ENCODE measurements at regions not wholly inside any gene's neighbourhood (a gene's known extent, or its start where the extent isn't known, plus 50 kb on each side); places are given as distances from the start of the nearest gene placed in this dataset.
"Not testable (repeated sequence)": the region's sequence is repeated elsewhere in the genome, so short reads cannot be mapped to it uniquely, and the experiment has no call there.

DNA sequence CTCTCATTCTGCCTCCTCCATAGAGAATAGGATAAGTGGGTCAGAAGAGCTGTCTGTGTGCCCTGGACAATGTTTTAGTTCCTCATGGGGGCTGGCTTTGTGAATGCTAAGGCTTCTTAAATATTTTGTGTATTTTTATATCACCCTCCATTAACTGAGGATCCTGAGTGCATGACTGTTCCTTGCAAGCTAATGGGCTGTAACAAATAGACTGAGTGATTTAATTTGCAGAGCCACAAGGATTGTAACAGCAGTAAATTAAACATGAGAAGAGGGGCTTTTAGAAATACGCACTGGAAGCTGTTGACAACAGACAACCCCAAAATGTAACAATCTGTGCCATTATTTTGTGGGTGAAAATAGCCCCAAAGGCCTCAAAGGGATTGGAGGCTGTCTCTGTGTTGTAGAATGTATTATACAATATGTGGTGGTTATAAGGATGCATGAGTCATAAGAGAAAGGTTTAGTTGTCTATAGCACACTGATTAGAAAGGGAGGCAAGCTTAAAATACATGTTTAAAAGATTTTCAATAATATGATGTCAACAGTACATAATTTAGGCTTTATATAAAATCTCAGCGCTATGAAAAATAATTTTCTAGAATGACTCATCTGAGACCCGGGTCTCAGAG is 152.7 kb upstream of the ACTBL2 start:
- Histone ChIP-seq H3K27me3 (ENCODE audit: low read depth, low read length) (no peaks in the 10 kb centered on the region), H3K4me1 (ENCODE audit: control insufficient read depth in 1 of 2, insufficient read depth in 2 of 2, low read length in 2 of 2) (no peaks in the 10 kb centered on the region), H3K36me3 (ENCODE audit: control insufficient read depth in 1 of 2, insufficient read depth in 2 of 2, low read length in 2 of 2) (no peaks in the 10 kb centered on the region), H3K27ac (ENCODE audit: low read length) (no peak overlapping the region), H3K4me3 (ENCODE audit: low read depth in 1 of 2, low read length in 2 of 2) (no peak overlapping the region), H3K9me3 (ENCODE audit: control insufficient read depth in 1 of 2, low read length in 2 of 2) (no peaks in the 10 kb centered on the region)

DNA sequence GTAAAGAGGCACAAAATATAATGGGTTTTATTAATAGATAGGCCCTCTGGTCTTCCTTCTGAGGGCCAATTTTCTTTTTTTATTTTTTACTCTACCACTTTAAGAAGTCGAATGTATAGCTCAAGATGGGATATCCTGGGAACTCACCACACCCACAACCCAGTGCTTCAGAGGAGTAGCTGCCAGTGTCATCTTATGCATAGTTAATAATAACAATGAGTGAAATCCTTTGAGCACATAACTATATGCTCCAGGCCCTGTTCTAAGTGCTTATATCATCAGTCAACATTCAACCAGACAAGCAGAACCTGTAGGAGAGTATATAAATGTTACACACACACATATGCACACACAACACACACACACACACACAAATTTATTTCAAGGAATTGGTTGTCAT is 150.3 kb upstream of the ACTBL2 start:
- Histone ChIP-seq H3K4me1 (ENCODE audit: control insufficient read depth in 1 of 2, insufficient read depth in 2 of 2, low read length in 2 of 2) (no peaks in the 10 kb centered on the region), H3K4me3 (ENCODE audit: low read depth in 1 of 2, low read length in 2 of 2) (no peak overlapping the region), H3K27me3 (ENCODE audit: low read depth, low read length) (no peaks in the 10 kb centered on the region), H3K27ac (ENCODE audit: low read length) (no peak overlapping the region), H3K36me3 (ENCODE audit: control insufficient read depth in 1 of 2, insufficient read depth in 2 of 2, low read length in 2 of 2) (no peaks in the 10 kb centered on the region), H3K9me3 (ENCODE audit: control insufficient read depth in 1 of 2, low read length in 2 of 2) (no peaks in the 10 kb centered on the region)

DNA sequence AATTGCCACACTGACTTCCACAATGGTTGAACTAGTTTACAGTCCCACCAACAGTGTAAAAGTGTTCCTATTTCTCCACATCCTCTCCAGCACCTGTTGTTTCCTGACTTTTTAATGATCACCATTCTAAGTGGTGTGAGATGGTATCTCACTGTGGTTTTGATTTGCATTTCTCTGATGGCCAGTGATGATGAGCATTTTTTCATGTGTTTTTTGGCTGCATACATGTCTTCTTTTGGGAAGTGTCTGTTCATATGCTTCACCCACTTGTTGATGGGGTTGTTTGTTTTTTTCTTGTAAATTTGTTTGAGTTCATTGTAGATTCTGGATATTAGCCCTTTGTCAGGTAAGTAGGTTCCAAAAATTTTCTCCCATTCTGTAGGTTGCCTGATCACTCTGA is 148.5 kb upstream of the ACTBL2 start:
- not testable (repeated sequence) for H3K4me1 ChIP-seq (ENCODE audit: control insufficient read depth in 1 of 2, insufficient read depth in 2 of 2, low read length in 2 of 2); H3K4me3 ChIP-seq (ENCODE audit: low read depth in 1 of 2, low read length in 2 of 2); H3K36me3 ChIP-seq (ENCODE audit: control insufficient read depth in 1 of 2, insufficient read depth in 2 of 2, low read length in 2 of 2); H3K27ac ChIP-seq (ENCODE audit: low read length); H3K27me3 ChIP-seq (ENCODE audit: low read depth, low read length); H3K9me3 ChIP-seq (ENCODE audit: control insufficient read depth in 1 of 2, low read length in 2 of 2)

DNA sequence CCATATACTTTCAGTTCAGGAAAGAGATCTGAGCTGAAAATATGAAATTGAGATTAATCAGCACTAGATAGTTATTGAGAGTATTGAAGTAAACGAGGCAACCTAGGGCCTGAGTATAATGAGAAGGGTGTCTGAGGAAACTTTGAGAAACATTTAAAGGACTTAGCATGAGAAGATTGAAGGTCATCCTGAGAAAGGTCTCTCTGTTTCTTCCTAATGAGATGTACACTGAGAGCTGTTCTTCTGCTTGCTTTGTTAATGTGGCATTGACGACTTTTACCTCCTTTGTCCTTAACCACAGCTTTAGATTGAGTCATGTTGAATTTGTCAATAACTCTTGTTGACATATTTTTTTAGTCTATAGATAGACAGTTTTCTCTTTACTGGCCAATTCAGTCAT is 145.1 kb upstream of the ACTBL2 start:
- Histone ChIP-seq H3K4me1 (ENCODE audit: control insufficient read depth in 1 of 2, insufficient read depth in 2 of 2, low read length in 2 of 2) (no peaks in the 10 kb centered on the region), H3K4me3 (ENCODE audit: low read depth in 1 of 2, low read length in 2 of 2) (no peak overlapping the region), H3K27ac (ENCODE audit: low read length) (no peak overlapping the region), H3K9me3 (ENCODE audit: control insufficient read depth in 1 of 2, low read length in 2 of 2) (no peaks in the 10 kb centered on the region), H3K36me3 (ENCODE audit: control insufficient read depth in 1 of 2, insufficient read depth in 2 of 2, low read length in 2 of 2) (no peaks in the 10 kb centered on the region), H3K27me3 (ENCODE audit: low read depth, low read length) (no peaks in the 10 kb centered on the region)

DNA sequence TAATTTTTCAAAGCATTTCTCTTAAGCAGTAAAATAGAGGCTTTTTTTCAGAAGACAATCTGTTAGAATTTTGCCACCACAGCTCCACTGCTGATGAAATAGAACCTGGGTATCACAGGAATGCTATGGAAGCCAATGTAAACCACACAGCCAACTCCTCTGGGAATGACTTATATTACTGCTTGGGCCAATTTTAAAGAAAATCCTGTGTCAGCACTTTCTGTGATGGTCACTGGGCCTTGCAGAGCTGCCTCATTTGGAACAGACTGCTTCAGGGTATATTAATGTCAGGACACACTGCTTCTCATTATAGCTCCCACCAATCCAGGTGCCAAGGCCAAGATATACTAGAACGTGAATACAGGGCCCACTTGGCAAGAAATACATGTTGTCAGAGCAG is 144.1 kb upstream of the ACTBL2 start:
- no peaks in the 10 kb centered on the region for H3K9me3 ChIP-seq (ENCODE audit: control insufficient read depth in 1 of 2, low read length in 2 of 2)
- no peak overlapping the region for H3K4me3 ChIP-seq (ENCODE audit: low read depth in 1 of 2, low read length in 2 of 2)
- no peaks in the 10 kb centered on the region for H3K27me3 ChIP-seq (ENCODE audit: low read depth, low read length)
- no peak overlapping the region for H3K27ac ChIP-seq (ENCODE audit: low read length)
- H3K4me1 ChIP-seq (ENCODE audit: control insufficient read depth in 1 of 2, insufficient read depth in 2 of 2, low read length in 2 of 2): no peaks in the 10 kb centered on the region
- H3K36me3 ChIP-seq (ENCODE audit: control insufficient read depth in 1 of 2, insufficient read depth in 2 of 2, low read length in 2 of 2): no peaks in the 10 kb centered on the region

DNA sequence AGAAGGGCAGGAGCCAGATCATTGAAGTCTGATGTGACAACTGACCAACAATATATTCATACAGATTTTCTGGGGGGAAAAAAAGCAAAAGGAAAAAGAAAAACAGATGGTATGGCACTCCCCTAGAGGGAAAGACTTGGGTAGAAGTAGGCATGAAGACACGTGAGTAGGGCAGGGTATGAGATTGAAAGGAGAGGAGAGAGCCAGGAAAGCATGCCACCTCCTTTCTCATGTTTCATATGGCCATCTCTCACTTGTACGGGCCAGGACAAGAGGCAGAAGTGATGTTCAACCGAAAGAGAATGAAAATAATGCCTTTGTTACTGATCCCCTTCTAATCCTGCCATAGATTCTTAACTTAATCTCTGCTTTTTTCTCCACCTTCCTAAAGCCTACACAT is 139.0 kb upstream of the ACTBL2 start:
- Histone ChIP-seq H3K36me3 (ENCODE audit: control insufficient read depth in 1 of 2, insufficient read depth in 2 of 2, low read length in 2 of 2) (no peaks in the 10 kb centered on the region), H3K27me3 (ENCODE audit: low read depth, low read length) (no peaks in the 10 kb centered on the region), H3K4me1 (ENCODE audit: control insufficient read depth in 1 of 2, insufficient read depth in 2 of 2, low read length in 2 of 2) (no peaks in the 10 kb centered on the region)

DNA sequence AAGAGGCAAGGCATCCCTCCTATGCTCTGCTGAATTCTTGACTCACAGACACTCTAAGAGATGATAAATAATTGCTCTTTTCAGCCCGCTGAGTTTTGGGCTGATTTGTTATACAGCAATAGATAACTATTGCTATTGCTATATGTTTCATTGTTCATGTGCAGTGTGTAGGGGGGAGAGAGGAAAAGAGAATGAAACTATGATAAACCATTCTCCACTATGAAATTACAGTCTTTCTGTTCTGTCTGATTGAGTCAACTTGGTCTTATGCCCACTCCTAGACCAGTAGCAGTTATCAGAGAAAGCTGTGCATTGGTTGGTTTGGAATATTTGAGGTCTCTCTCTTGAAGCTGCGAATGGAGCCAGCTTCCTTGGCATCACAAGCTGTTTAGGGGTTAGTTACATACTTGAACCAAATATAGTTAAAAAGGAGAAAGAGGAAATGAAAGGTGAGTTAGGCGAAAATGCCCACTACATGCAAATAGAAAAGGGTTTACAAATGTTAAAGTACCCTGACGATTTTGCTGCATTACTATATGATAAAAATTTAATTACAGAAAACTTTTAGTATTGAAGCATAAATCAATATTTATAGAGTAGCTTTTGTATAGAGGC is 136.3 kb upstream of the ACTBL2 start:
- H3K4me1 ChIP-seq (ENCODE audit: control insufficient read depth in 1 of 2, insufficient read depth in 2 of 2, low read length in 2 of 2): no peaks in the 10 kb centered on the region
- H3K4me3 ChIP-seq (ENCODE audit: low read depth in 1 of 2, low read length in 2 of 2): no peak overlapping the region
- H3K9me3 ChIP-seq (ENCODE audit: control insufficient read depth in 1 of 2, low read length in 2 of 2): no peaks in the 10 kb centered on the region
- no peak overlapping the region for H3K27ac ChIP-seq (ENCODE audit: low read length)
- H3K36me3 ChIP-seq (ENCODE audit: control insufficient read depth in 1 of 2, insufficient read depth in 2 of 2, low read length in 2 of 2): no peaks in the 10 kb centered on the region
- no peaks in the 10 kb centered on the region for H3K27me3 ChIP-seq (ENCODE audit: low read depth, low read length)

More for the DNA sequence above, 139.0 kb upstream of the ACTBL2 start:
- Histone ChIP-seq H3K27ac (ENCODE audit: low read length) (no peak overlapping the region), H3K9me3 (ENCODE audit: control insufficient read depth in 1 of 2, low read length in 2 of 2) (no peaks in the 10 kb centered on the region), H3K4me3 (ENCODE audit: low read depth in 1 of 2, low read length in 2 of 2) (no peak overlapping the region)

DNA sequence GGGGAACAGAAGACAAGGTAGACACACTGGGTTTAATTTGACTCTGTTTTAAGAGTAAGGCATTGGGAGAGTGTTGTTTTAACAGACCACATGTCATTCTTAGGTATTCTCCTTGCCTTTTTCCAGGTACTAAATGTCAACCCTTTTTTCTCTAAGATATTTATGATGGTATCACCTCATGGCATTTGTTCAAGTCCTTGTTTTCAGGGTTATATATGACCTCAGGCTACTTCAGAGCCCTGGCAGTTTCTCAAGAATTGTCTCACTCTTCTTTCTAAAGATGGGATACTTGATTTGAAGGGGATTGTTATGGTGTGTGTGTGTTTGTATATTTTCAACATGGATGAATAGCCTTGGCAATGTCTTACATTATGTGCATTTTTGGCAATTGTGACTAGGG is 131.1 kb upstream of the ACTBL2 start:
- Histone ChIP-seq H3K36me3 (ENCODE audit: control insufficient read depth in 1 of 2, insufficient read depth in 2 of 2, low read length in 2 of 2) (no peaks in the 10 kb centered on the region), H3K4me3 (ENCODE audit: low read depth in 1 of 2, low read length in 2 of 2) (no peak overlapping the region)

DNA sequence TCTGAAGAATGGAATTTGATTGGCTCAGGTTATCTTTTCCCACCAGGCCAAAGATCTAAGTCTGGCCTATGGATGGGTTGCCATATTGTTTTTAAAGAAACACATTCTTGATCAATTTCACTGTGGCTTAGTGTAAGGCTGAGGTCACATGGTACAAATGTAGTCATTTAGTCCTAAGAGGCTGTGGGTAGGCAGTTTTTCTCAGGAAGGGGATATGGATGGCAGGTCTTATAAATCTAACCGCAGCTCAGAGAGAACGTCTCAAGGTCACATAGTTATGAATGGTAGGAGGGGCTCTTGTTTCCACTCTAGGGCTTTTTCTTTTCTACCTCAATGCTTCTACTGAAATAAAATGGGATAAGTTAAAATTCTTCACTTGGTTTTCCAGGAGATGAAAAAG is 128.6 kb upstream of the ACTBL2 start:
- H3K27me3 ChIP-seq (ENCODE audit: low read depth, low read length): no peaks in the 10 kb centered on the region
- H3K4me1 ChIP-seq (ENCODE audit: control insufficient read depth in 1 of 2, insufficient read depth in 2 of 2, low read length in 2 of 2): no peaks in the 10 kb centered on the region
- H3K4me3 ChIP-seq (ENCODE audit: low read depth in 1 of 2, low read length in 2 of 2): no peak overlapping the region
- H3K9me3 ChIP-seq (ENCODE audit: control insufficient read depth in 1 of 2, low read length in 2 of 2): no peaks in the 10 kb centered on the region
- no peak overlapping the region for H3K27ac ChIP-seq (ENCODE audit: low read length)
- H3K36me3 ChIP-seq (ENCODE audit: control insufficient read depth in 1 of 2, insufficient read depth in 2 of 2, low read length in 2 of 2): no peaks in the 10 kb centered on the region

More for the DNA sequence above, 131.1 kb upstream of the ACTBL2 start:
- Histone ChIP-seq H3K4me1 (ENCODE audit: control insufficient read depth in 1 of 2, insufficient read depth in 2 of 2, low read length in 2 of 2) (no peaks in the 10 kb centered on the region), H3K9me3 (ENCODE audit: control insufficient read depth in 1 of 2, low read length in 2 of 2) (no peaks in the 10 kb centered on the region), H3K27ac (ENCODE audit: low read length) (no peak overlapping the region), H3K27me3 (ENCODE audit: low read depth, low read length) (no peaks in the 10 kb centered on the region)

DNA sequence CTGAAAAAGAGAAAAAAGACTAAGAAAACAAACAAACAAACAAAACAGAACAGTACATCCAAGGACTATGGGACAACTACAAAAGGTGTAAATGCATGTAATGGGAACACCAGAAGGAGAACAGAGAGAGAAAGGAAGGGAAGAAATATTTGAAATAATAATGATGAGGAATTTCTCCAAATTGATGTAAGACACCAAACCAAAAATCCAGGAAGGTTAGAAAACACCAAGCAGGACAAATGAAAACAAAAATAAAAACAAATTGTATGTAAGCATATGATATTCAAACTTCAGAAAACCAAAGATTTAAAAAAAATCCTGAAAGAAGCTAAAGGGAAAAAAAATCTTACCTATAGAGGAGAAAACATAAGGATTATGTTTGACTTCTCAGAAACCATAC is 125.9 kb upstream of the ACTBL2 start:
- Histone ChIP-seq H3K27me3 (ENCODE audit: low read depth, low read length) (no peaks in the 10 kb centered on the region), H3K36me3 (ENCODE audit: control insufficient read depth in 1 of 2, insufficient read depth in 2 of 2, low read length in 2 of 2) (no peaks in the 10 kb centered on the region), H3K4me3 (ENCODE audit: low read depth in 1 of 2, low read length in 2 of 2) (no peak overlapping the region), H3K27ac (ENCODE audit: low read length) (no peak overlapping the region), H3K9me3 (ENCODE audit: control insufficient read depth in 1 of 2, low read length in 2 of 2) (no peaks in the 10 kb centered on the region), H3K4me1 (ENCODE audit: control insufficient read depth in 1 of 2, insufficient read depth in 2 of 2, low read length in 2 of 2) (no peaks in the 10 kb centered on the region)

DNA sequence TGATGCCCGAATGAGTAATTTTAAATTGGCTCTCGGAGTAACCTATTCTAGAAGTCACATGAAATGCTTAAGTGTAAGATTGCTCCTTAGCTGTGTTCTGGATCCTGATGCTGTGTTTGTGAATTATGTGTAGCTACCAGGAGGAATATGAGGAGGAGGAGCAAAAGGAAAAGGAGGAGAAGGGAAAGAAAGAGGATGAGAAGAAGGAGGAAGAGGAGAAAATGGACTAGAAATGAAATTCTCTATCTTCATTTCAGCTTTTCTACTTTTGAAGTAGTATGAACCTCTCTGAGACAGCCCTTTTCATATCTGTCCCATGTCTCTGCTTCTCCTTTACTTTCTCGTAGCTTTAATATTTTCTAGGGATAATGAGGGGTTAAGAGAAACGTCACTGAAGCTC is 119.4 kb upstream of the ACTBL2 start:
- Histone ChIP-seq H3K4me3 (ENCODE audit: low read depth in 1 of 2, low read length in 2 of 2) (no peak overlapping the region), H3K36me3 (ENCODE audit: control insufficient read depth in 1 of 2, insufficient read depth in 2 of 2, low read length in 2 of 2) (no peaks in the 10 kb centered on the region), H3K9me3 (ENCODE audit: control insufficient read depth in 1 of 2, low read length in 2 of 2) (no peaks in the 10 kb centered on the region), H3K4me1 (ENCODE audit: control insufficient read depth in 1 of 2, insufficient read depth in 2 of 2, low read length in 2 of 2) (no peaks in the 10 kb centered on the region), H3K27ac (ENCODE audit: low read length) (no peak overlapping the region), H3K27me3 (ENCODE audit: low read depth, low read length) (no peaks in the 10 kb centered on the region)

DNA sequence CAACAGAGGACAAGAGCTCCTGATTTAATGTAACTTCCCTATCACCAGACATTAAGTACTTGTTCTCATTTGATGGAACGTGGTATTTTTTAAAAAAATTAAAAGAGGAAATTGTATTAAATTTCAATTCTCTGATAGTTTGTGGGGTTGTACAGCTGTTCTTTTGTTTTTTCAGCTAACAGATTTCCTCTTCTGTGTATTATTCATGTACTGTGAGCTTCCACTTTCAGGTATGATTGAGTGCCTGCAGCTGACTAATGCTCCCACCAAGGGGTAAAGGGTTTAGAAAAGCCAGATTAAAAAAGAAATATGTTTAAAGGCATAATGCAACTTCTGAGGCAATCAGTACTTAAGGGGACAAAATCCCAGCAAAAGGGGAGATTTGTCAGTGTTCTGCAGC is 117.7 kb upstream of the ACTBL2 start:
- H3K27ac ChIP-seq (ENCODE audit: low read length): no peak overlapping the region
- H3K4me3 ChIP-seq (ENCODE audit: low read depth in 1 of 2, low read length in 2 of 2): no peak overlapping the region
- no peaks in the 10 kb centered on the region for H3K36me3 ChIP-seq (ENCODE audit: control insufficient read depth in 1 of 2, insufficient read depth in 2 of 2, low read length in 2 of 2)
- H3K9me3 ChIP-seq (ENCODE audit: control insufficient read depth in 1 of 2, low read length in 2 of 2): no peaks in the 10 kb centered on the region
- H3K4me1 ChIP-seq (ENCODE audit: control insufficient read depth in 1 of 2, insufficient read depth in 2 of 2, low read length in 2 of 2): peaks cover 0 to 5% of the 10 kb centered on the region in 2 donors
- no peaks in the 10 kb centered on the region for H3K27me3 ChIP-seq (ENCODE audit: low read depth, low read length)
